DMS79 treated with DMSO at 0.1 percent for 48 hours (cell line): ENCODE measurements at regions not wholly inside any gene's neighbourhood (a gene's known extent, or its start where the extent isn't known, plus 50 kb on each side); places are given as distances from the start of the nearest gene placed in this dataset.

Experiments
- DNase-seq: peaks from one replicate; lab custom pipeline; 2025; lab: John Stamatoyannopoulos, UW

DNA sequence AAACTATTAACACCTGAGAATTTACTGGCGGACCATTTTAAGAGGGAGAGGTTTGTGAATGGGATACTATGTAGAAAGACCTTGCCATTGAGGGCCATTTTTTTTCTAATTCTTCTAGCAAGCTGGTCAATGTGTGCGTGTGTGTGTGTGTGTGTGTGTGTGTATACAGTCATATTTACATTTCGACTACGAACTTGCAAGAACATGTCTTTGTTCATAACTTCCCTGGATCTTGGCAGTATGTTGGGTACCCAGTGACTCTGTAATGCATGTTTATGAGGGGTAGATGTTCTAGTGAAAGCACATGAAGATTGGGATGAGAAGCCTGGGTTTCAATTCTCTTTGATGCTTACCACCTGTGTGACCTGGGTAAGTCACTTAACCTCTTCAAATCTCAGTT lies 133.6 kb downstream of the UBE2E3 start:
- DNase-seq, result no peak

DNA sequence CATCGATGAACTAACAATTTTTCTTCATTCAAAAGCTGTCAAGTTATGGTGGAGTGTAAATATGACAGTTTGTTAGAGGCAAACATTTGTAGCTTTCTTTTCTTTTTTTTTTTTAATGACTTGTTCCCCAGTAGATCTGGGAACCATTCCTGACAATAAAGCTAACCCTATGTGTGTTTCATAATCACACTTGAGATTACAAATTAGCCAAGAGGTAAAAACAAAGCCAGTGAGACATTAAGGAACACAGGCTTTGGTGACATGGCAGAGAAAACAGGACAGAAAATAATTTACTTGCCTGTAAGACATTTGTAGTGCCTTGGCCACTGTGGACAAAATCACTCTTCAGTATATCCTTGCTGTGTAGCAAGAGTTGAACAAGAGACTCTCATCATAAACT lies 135.9 kb downstream of the UBE2E3 start:
- DNase-seq, result no peak

DNA sequence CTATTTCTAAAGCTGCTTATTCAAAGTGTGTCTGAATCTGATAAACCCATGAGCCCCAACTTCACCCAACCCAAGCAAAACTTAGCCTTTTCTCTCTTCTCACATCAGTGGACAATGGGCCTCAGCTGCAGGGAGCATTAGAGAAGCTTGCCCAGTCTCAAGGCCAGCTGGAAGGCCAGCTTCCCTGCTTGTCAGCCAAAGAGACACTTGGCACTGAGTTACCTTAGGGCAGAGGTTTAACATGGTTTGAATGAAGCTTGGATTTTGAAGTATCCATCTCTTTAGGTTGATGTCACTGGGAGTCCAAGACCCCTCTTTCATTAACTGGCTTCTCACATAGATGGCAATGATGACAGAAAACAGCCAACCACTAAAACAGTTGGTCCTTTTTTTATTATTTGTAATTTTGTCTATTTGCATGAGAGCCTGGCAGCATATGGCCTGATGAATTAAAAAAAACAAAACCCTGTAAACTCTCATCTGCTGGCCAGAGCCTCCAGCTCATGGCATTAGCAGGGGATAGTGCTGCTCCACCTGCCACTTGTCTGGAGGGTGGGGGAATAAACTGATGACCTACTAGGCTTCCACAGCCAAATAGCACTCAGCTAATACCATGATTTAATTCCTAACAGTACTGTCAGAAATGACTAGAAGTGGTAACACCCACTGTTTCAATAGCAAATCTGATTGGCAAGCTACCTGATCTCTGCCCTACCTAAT lies 137.0 kb downstream of the UBE2E3 start:
- no peak for DNase-seq

DNA sequence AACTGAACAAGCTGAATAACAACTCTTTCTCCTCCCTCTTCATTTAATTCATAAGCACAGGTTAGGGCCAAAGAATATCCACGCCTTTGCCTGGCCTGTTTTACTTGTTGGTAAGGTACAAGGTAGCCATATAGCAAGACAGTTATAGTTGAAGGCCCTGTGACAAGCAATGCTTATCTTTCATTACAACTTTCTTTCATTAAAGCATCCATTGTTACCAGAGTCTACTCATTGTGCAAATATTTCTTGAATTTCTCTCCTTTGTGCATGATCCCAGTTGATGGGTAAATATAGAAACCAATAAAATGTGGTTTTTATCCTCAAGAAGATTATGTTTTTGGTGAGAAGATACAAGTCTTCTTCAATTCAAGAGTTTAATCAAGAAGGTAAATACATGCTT lies 140.2 kb downstream of the UBE2E3 start:
- no peak for DNase-seq

DNA sequence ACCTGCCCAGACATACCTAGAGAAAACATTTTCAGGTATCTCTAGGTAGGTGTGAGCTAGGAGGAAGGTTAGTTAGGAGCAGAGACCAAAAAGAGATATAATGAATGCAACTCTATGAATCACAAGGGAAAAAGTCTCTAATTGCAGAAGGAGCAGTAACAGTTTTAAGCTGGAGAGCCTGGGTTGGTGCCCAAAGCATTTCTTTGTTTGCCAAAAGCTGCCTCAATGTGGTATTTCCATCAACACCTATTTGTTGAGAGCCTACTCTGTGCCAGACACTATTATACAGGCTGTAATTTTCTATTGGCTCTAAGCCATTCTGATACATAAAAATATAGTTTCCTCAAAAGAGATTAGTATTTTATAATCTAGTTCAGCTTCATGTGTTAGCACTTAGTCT lies 141.6 kb downstream of the UBE2E3 start:
- no peak for DNase-seq

DNA sequence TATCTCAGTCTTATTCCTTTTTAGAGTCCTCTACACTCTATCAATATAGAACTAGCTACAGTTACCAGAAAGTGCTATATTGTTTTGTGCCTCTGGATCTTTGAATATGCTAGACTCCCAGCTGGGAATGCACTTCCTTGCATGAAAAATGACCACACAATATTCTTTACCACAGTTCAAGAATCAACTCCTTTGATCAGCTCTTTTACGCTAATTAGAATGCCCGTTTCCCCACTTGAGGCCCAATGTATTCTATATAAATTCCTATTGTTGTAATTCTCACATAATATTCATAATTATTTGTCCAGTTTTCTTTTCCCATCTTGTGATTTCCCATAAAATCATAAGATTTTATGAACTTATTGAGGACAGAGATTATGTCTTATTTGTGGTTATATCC lies 142.2 kb downstream of the UBE2E3 start:
- DNase-seq, result no peak

DNA sequence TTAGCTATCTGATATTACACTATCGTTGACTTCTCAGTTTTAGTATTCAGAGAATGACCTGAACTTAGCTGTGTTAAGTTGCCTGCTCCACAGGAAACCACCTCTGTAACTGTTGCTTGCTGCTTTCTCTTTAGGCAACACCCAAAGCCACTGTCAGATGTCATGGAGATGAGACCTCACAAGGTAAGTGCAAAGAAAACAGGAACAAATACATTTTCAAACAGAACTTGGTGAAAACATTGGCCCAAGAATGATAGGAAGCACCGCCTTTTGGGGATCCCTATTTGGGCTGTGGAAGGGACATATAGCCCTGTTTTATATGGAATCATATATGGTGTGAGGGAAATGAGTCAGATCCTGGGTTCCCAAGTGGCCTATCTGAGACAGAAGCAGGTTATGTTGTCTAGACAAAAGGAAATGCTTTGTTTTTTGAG lies 143.4 kb downstream of the UBE2E3 start:
- DNase-seq, result no peak

DNA sequence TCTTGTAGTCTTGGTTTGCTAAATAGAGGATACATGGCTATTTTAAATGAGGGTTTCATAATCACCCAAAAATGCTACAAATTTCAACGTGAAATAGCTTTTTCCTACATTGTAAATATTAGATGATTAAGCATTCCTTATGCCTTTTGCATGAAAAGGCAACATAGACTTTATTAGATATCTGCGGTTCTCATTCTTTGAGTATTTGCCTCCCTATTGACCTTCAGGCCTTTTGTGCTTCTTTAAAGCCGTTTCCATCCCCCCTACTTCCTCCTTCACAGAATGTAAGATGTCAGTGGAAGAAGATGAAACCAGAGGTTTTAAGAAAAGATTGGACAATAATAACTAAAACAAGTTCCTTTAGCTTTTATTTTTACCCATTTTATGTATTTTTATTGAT lies 144.1 kb downstream of the UBE2E3 start:
- DNase-seq, result no peak

DNA sequence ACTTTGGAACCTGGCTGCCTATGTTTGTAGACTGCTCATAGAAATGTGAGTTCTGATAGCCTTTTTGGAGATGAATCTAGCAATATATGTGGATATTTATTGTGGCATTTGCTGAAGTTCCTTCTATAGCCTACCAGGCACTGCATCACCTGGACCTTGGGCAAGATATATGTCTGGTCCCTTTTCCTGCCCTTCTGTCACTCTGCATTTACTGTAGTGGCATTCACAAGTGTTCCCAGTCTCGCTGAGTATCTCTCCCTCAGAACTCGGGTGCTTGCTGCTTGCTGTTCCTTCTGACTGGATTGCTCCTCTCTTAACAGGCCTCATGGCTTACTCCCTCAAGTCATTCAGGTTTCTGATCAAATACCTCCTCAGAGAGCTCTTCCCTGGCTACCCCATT lies 145.0 kb downstream of the UBE2E3 start:
- no peak for DNase-seq

DNA sequence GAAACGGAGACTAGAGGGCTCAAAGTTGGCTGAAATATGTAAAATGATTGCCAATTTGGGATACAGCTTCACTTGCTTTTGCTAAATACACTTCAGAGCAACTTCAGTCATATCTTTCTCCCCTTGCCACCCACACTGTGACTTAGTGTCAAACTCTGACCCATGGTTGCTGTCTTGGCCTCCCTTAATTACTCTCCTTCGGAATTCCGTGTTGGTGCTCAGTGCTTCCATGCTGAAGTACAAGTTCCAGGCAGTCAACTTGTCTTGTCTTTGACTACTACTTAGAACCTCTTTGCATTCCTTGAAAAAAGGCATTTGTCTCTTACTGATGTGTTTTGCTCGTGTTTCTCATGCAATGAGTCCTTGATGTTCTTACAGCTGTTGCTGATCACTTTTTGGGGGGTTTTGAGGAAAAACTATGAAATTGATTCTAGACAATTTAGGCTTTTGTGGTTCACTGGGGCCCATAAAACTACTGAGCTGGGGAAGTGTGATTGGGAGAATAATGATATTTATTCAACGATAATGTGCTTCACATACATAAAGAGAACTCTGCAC lies 146.0 kb downstream of the UBE2E3 start:
- DNase-seq, result no peak

DNA sequence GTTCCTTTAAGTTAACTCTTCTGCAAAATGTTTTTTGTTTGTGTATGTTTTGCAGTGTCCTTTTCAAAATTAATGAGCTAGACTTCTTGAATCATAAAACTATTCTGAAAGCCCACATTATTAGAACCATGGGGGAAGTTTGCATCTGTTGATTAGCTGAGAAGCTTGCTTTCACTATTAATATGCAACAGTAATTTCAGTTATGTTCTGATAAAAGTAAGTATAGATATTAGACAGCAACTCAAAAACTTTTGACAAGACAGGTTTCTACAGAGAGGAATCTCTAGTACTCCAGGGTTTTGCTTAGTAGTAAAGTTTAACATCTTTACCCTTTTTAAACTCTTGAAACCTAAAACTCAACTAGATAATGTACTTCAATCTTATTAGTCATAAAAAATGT lies 147.8 kb downstream of the UBE2E3 start:
- DNase-seq, result no peak

DNA sequence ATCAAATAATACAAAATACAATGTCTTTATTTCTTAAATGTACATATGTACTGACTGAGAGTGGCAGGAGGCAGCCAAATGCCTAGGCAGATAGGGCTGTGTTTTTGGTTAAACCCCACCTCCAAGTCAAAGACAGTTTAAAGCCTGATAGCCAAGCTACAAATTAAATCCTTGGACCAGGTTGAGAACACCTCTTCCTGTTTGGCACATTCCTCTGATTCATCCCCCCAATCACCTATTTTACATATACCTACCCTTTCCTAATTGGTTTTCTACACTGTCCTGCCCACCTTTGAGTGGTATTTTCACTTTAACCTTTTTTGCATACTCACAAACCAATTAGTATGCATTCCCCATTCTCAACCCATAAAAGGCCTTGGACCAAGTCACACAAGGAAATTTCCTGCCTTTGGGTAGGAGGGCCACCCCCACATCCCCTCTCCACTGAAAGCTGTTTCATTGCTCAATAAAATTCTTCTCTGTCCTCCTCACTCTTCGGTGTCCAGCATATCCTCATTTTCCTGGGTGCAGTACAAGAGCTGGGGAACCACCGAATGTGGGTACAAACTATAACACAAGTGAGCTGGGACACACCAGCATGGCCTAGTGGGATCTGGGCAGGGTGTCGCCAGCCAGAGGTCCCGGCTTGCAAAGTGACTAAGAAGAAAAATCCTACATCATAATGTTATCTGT lies 149.1 kb downstream of the UBE2E3 start:
- no peak for DNase-seq

DNA sequence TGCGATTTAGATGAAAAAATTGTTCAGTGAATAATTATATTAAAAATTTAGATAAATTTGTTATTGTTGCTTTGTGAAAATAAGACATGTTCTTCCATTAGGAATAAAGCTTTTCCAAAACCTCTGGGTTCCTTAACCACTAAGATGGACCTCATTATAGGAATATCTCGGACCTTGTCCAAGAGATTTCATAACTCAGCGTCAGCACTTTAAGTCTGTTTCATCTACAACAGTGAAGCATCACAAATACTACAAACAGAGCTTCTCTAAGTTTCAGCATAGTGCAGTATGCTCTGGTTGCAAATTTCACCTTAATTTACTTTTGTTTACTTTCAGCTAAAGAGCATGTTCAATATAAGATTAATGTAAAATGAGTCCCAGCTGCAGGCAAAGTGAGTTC lies 150.3 kb downstream of the UBE2E3 start:
- DNase-seq, result no peak

DNA sequence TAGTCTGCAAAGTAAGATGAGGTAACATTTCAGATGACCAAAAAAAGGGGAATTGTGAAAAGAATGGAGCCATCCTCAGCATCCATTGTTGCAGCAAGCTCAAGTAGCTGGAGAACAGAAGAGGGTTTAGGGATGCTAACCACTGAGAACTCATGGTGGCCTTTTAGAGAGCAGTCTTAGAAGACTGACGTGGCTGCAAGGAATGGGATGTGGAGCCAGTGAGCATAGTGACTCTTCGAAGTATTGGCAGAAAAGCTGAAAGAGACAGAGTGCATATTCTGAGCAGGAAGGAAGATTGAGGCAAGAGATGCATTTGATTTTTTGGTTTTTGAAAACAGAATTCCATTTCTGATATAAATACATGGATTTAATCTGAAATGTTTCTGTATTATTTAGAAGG lies 151.2 kb downstream of the UBE2E3 start:
- DNase-seq, result no peak

DNA sequence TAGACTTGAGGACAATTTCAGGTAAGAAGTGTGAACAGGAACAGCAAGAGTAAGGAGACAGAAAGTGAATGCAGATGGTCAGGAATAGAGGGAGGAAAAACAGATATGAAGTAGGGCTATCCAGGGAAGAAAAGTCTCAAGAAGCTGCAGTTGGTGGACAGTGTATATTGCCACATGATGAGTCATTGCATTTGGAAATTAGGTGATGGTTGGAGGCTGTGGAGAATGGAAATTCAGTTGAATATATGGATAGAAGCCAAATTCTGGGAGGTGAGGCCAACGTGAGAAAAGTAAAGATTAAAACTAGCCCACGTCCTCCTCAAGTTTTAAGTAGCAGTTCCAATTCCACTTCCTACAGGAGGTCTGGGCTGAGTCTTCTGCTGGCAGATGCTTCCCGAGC lies 158.4 kb downstream of the UBE2E3 start:
- no peak for DNase-seq

DNA sequence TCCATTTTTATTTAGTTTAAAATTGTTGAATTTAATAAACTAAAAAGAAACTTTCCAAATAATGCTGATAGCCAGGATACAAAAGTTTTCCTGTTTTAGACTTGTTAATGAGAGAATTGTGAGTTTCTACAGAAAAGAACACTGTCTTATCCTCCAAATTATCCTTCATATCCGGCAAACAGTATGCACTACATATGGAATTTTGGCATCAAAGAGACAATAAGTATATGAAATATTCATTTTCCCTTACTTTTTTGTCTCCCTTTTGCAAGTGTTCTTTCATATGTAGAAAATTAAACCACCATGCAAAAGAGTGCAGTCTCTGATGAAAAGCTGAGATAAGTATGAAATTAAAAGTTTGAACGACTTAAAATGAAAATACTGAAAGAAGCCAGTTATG lies 159.4 kb downstream of the UBE2E3 start:
- DNase-seq, result no peak

DNA sequence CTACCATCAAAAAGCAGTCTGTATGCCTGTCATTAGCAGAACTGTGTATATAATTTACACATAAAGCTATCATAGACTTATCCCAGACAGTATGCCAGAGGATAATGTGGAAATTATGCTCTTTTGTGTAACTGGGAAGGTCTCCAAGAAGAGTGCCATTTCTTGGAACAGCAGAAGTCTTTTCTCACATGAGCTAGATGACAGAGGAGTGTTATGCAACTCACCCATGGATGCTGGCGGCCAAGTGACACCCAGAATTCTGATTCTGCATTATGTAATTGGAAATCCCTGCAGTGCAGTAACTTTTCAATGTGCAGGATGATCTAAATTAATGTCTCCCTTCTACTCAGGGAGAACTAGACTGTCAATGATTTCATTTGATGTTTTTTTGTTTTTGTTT lies 160.0 kb downstream of the UBE2E3 start:
- no peak for DNase-seq

DNA sequence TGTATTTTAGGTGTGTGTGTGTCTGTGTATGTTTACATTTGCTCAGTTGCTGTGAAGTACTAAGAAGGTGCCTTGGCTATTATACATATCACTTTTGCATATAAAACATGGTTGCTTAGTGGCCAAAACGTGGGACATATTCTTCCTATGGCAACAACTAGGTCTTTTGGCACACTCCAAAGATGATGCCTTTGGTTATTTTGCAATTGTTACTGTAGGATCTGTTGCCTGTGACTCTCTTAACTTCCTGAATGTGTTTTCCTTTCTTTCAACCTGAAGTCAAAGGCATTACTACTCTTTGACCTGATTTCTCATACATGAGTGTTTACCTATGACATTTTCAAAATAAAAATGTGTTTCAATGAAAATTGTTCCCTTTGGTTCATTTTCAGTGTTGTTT lies 160.5 kb downstream of the UBE2E3 start:
- DNase-seq, result no peak

DNA sequence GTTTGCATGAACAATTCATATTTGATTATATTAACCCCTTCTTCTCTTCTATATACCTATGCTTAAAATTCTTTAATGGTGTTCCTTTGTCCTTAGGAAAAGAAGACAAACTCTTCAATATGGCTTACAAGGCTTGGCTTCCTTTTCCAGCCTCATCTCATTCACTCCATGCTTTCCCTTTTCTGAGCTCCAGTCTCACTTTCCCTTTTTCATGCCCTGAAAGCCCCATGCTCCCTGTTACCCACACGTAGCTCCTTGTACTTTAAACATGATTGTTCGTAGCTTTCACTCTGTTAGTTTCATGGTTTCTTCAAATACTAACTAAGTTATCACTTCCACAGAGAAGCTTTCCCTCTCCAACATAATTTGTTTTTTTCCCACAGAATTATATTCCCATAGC lies 161.3 kb downstream of the UBE2E3 start:
- no peak for DNase-seq

DNA sequence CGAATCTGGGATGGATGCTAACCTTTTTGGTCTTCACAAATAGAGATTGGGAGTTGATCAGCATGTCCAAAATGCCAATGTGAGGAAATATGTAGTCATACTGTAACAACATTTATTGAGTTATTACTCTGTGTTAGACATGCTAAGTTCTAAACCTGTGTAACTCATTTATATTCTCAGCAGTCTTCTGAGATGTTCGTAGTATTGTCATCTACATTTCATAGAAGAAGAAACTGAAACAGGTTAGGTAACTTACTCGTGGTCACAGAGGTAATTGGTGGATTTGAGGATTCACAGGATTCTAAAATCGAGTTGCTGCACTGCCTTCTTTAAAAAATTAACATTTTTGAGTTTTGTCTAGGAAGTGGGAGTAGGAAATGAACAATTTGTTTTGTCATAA lies 162.1 kb downstream of the UBE2E3 start:
- no peak for DNase-seq

DNA sequence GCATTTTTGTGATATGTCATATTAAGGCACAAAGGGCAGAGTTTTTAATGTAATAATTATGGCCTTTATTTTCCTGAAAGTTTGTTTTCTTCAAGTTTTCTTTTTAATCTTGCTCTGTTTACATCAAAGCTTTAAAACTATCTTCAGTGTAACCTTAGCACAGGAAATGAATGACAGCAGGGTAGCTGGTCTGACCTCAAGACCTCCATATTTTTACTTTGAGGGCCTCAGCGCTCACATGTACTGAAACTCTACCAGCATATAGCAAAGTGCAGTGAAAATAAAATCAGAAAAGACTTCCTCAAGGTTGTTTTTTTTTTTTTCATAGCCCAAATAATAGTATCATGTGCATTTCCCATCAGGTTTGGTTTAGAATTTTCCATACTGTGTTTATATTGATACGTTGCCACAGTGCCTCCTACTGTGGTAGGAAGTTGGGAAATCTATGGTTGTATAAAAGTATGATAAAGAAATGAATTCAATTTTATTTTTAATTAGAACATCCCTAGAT lies 163.4 kb downstream of the UBE2E3 start:
- DNase-seq, result no peak

DNA sequence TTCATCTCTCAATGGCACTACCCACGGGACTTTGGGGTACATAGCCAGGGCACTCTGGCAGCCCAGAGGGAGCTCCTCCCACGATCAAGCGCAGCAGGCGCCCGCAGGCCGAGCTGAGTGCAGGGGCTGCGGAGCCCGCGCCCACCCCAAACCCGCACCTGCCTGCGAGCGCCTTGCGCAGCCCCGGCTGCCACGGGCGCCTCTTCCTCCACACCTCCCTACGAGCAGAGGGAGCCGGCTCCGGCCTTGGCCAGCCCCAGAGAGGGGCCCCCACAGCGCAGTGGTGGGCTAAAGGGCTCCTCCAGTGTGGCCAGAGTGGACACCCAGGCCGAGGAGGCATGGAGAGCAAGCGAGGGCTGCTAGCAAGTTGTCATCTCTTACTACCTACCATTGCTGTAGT lies 165.2 kb downstream of the UBE2E3 start:
- no peak for DNase-seq

DNA sequence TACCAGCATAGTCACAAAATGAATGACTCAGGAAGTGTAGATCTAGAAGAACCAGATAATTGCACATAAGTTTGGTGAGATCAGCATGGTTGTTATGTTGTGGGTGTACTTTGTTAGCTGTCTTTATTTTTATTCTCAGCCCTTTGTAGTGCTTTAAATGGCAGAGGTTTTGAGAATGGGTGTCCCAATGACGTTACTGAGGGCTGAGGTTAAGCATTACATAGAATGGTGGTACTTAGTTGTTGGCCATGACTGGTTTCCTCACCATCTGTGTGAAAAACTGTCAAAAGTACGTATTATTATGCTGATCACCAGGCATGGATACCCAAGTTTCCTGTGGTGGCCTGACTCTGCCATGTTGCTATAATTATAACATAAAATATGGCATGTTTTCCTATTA lies 165.8 kb downstream of the UBE2E3 start:
- DNase-seq, result no peak

DNA sequence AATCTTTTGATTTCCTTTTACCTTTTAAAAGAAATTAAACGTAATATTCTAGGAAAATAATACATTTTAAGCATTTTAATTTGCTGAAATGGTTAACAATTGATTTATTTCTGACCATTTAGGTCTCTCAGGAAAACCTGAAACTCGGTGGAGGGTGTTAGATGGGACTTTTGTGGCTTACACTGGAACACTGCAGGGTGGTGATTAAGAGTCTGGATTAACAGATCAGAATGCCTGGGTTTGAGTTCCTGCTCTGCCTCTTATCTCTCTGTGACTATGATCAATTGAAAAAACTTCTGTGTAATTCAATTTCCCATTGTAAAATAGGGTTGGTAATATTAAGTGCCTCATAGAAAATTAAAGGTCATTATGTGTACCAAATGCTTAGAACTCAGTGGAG lies 168.7 kb downstream of the UBE2E3 start:
- DNase-seq, result no peak
